GM03348 (cell line): ENCODE measurements at regions not wholly inside any gene's neighbourhood (a gene's known extent, or its start where the extent isn't known, plus 50 kb on each side); places are given as distances from the start of the nearest gene placed in this dataset.

Experiments
- DNase-seq: peaks from one replicate; pipeline ENCODE4 v3.0.0; 2012; ENCODE audit warnings: low spot score

- no peak for DNase-seq
These were observed 523.7 kb downstream of the NR2F1-AS1 start for GRCh38 chr5:93057311-93057710.

GRCh38 chr5:93055971-93056370 is 525.0 kb downstream of the NR2F1-AS1 start:
- DNase-seq: no peak

GRCh38 chr5:93055561-93055960 is 525.5 kb downstream of the NR2F1-AS1 start:
- DNase-seq: no peak

GRCh38 chr5:93054424-93055163 is 526.4 kb downstream of the NR2F1-AS1 start:
- peak; percentile 18 for DNase-seq

- DNase-seq: no peak
These were observed 527.2 kb downstream of the NR2F1-AS1 start for GRCh38 chr5:93053825-93054224.

- no peak for DNase-seq
These were observed 532.2 kb downstream of the NR2F1-AS1 start for GRCh38 chr5:93048858-93049257.

- DNase-seq: no peak
These were observed 536.0 kb downstream of the NR2F1-AS1 start for GRCh38 chr5:93044859-93045666.

- no peak for DNase-seq
These were observed 541.1 kb downstream of the NR2F1-AS1 start for GRCh38 chr5:93039888-93040287.

GRCh38 chr5:93034621-93035590 is 546.1 kb downstream of the NR2F1-AS1 start:
- no peak for DNase-seq

GRCh38 chr5:93022796-93023447 is 558.1 kb downstream of the NR2F1-AS1 start:
- DNase-seq: no peak

GRCh38 chr5:93022211-93022610 is 558.8 kb downstream of the NR2F1-AS1 start:
- DNase-seq: no peak

GRCh38 chr5:93019896-93020295 is 561.1 kb downstream of the NR2F1-AS1 start:
- no peak for DNase-seq

GRCh38 chr5:93018461-93018860 is 562.6 kb downstream of the NR2F1-AS1 start:
- peak; percentile 34 for DNase-seq

GRCh38 chr5:93017849-93018248 is 563.2 kb downstream of the NR2F1-AS1 start:
- peak; percentile 57 for DNase-seq

GRCh38 chr5:93017376-93017775 is 563.6 kb downstream of the NR2F1-AS1 start:
- no peak for DNase-seq

- no peak for DNase-seq
These were observed 570.4 kb downstream of the NR2F1-AS1 start for GRCh38 chr5:93010616-93011015.

- no peak for DNase-seq
These were observed 571.0 kb downstream of the NR2F1-AS1 start for GRCh38 chr5:93010037-93010436.

GRCh38 chr5:93008502-93009207 is 572.4 kb downstream of the NR2F1-AS1 start:
- no peak for DNase-seq

GRCh38 chr5:93006915-93007314 is 574.1 kb downstream of the NR2F1-AS1 start:
- DNase-seq: no peak

GRCh38 chr5:92998456-92998855 is 582.6 kb downstream of the NR2F1-AS1 start:
- DNase-seq: no peak

GRCh38 chr5:92994392-92994791 is 586.6 kb downstream of the NR2F1-AS1 start:
- no peak for DNase-seq
